ENCODE measurements at regions not wholly inside any gene's neighbourhood (a gene's known extent, or its start where the extent isn't known, plus 50 kb on each side); places are given as distances from the start of the nearest gene placed in this dataset.

GRCh38 chr16:9338068-9338467, 246.6 kb downstream of the HAPSTR1 start:
- no peaks in the 10 kb centered on the region for H3K36me3 Mint-ChIP-seq (ENCODE audit: insufficient read depth, unreplicated experiment)
- no peak overlapping the region for H3K27ac Mint-ChIP-seq (ENCODE audit: unreplicated experiment)
- no peak for DNase-seq
- intact Hi-C loops (cut with micrococcal nuclease; ENCODE audit: unreplicated experiment) = no loop called here
- no peak for TF ChIP-seq CTCF (IDR thresholded peaks at IDR 0.05; ENCODE audit: unreplicated experiment)
- no TSS peak for BruUV-seq (replicated peaks)
- H3K4me1 Mint-ChIP-seq (ENCODE audit: low read depth, unreplicated experiment) = no peaks in the 10 kb centered on the region
- peaks cover 11% of the 10 kb centered on the region for H3K27me3 Mint-ChIP-seq (ENCODE audit: unreplicated experiment)
- CTCF ChIA-PET = no interaction called here
- H3K9me3 Mint-ChIP-seq (ENCODE audit: low read depth, unreplicated experiment) = peaks cover under 1% of the 10 kb centered on the region
- no peak overlapping the region for H3K4me3 Mint-ChIP-seq (ENCODE audit: low read depth, unreplicated experiment)

GRCh38 chr16:9338510-9338909, 247.1 kb downstream of the HAPSTR1 start:
- no peak for DNase-seq
- H3K4me1 Mint-ChIP-seq (ENCODE audit: low read depth, unreplicated experiment) = no peaks in the 10 kb centered on the region
- no peak overlapping the region for H3K27ac Mint-ChIP-seq (ENCODE audit: unreplicated experiment)
- H3K4me3 Mint-ChIP-seq (ENCODE audit: low read depth, unreplicated experiment) = no peak overlapping the region
- H3K27me3 Mint-ChIP-seq (ENCODE audit: unreplicated experiment) = peaks cover 11% of the 10 kb centered on the region
- intact Hi-C loops (cut with micrococcal nuclease; ENCODE audit: unreplicated experiment) = no loop called here
- H3K36me3 Mint-ChIP-seq (ENCODE audit: insufficient read depth, unreplicated experiment) = no peaks in the 10 kb centered on the region
- no peaks in the 10 kb centered on the region for H3K9me3 Mint-ChIP-seq (ENCODE audit: low read depth, unreplicated experiment)
- TF ChIP-seq CTCF (IDR thresholded peaks at IDR 0.05; ENCODE audit: unreplicated experiment) = no peak
- BruUV-seq (replicated peaks) = no TSS peak
- CTCF ChIA-PET = interaction anchor here (0.5 kb wide), 1 partner anchor 437 kb away, joined by 4 read pairs; no protein-coding TSS in a partner anchor

GRCh38 chr16:9340526-9341256, 249.2 kb downstream of the HAPSTR1 start:
- BruUV-seq (replicated peaks) = no TSS peak
- no peak overlapping the region for H3K27ac Mint-ChIP-seq (ENCODE audit: unreplicated experiment)
- intact Hi-C loops (cut with micrococcal nuclease; ENCODE audit: unreplicated experiment) = no loop called here

GRCh38 chr16:9343276-9343675, 251.8 kb downstream of the HAPSTR1 start:
- intact Hi-C loops (cut with micrococcal nuclease; ENCODE audit: unreplicated experiment) = no loop called here
- BruUV-seq (replicated peaks) = no TSS peak

More at GRCh38 chr16:9340526-9341256, 249.2 kb downstream of the HAPSTR1 start:
- no peak overlapping the region for H3K4me3 Mint-ChIP-seq (ENCODE audit: low read depth, unreplicated experiment)
- no peak for TF ChIP-seq CTCF (IDR thresholded peaks at IDR 0.05; ENCODE audit: unreplicated experiment)
- no peaks in the 10 kb centered on the region for H3K4me1 Mint-ChIP-seq (ENCODE audit: low read depth, unreplicated experiment)
- H3K36me3 Mint-ChIP-seq (ENCODE audit: insufficient read depth, unreplicated experiment) = no peaks in the 10 kb centered on the region
- CTCF ChIA-PET = interaction anchor here (0.6 to 0.7 kb wide), 2 partner anchors 24 to 206 kb away, joined by 3 read pairs; no protein-coding TSS in a partner anchor
- no peak for DNase-seq
- peaks cover 11% of the 10 kb centered on the region for H3K27me3 Mint-ChIP-seq (ENCODE audit: unreplicated experiment)
- no peaks in the 10 kb centered on the region for H3K9me3 Mint-ChIP-seq (ENCODE audit: low read depth, unreplicated experiment)

More at GRCh38 chr16:9343276-9343675, 251.8 kb downstream of the HAPSTR1 start:
- H3K27ac Mint-ChIP-seq (ENCODE audit: unreplicated experiment) = no peak overlapping the region
- H3K36me3 Mint-ChIP-seq (ENCODE audit: insufficient read depth, unreplicated experiment) = no peaks in the 10 kb centered on the region
- peaks cover 2% of the 10 kb centered on the region for H3K27me3 Mint-ChIP-seq (ENCODE audit: unreplicated experiment)
- no peaks in the 10 kb centered on the region for H3K4me1 Mint-ChIP-seq (ENCODE audit: low read depth, unreplicated experiment)
- no peak overlapping the region for H3K4me3 Mint-ChIP-seq (ENCODE audit: low read depth, unreplicated experiment)
- DNase-seq = no peak
- no peaks in the 10 kb centered on the region for H3K9me3 Mint-ChIP-seq (ENCODE audit: low read depth, unreplicated experiment)
- CTCF ChIA-PET = interaction anchor here (0.5 kb wide), 1 partner anchor 200 kb away, joined by 5 read pairs; no protein-coding TSS in a partner anchor
- TF ChIP-seq CTCF (IDR thresholded peaks at IDR 0.05; ENCODE audit: unreplicated experiment) = no peak

Measured in Calu3 (cell line).